Large intestine (tissue), 3 donors: ENCODE measurements at regions not wholly inside any gene's neighbourhood (a gene's known extent, or its start where the extent isn't known, plus 50 kb on each side); places are given as distances from the start of the nearest gene placed in this dataset.

Experiments used
- DNase-seq, 2 donors: peaks; one replicate each; pipeline versions ENCODE4 v3.0.0 to v3.0.0-alpha.2; 2013
- H3K27ac ChIP-seq: one replicate; pipeline ENCODE4 v1.5.1; 2013; ENCODE audit warnings: low read length
- H3K27me3 ChIP-seq: 2 replicates; pipeline ENCODE4 v1.6.1; 2013; ENCODE audit warnings: low read length; ENCODE audit not compliant: control insufficient read depth, insufficient read depth
- H3K36me3 ChIP-seq: 2 replicates; pipeline ENCODE4 v1.6.1; 2013; ENCODE audit warnings: low read length; ENCODE audit not compliant: control insufficient read depth, insufficient read depth
- H3K4me1 ChIP-seq: one replicate; pipeline ENCODE4 v1.6.1; 2013; ENCODE audit warnings: low read length; ENCODE audit not compliant: control insufficient read depth, insufficient read depth
- H3K4me3 ChIP-seq: one replicate; pipeline ENCODE4 v1.5.1; 2013; ENCODE audit warnings: low read length
- H3K9me3 ChIP-seq: one replicate; pipeline ENCODE4 v1.6.1; 2013; ENCODE audit warnings: mild to moderate bottlenecking, low read depth, low read length, moderate library complexity; ENCODE audit not compliant: control insufficient read depth
- WGBS: methylation state at CpG from one replicate; pipeline ENCODE4 v1.1.5; 2013; ENCODE audit warnings: low lambda C conversion rate; ENCODE audit not compliant: insufficient coverage; 5-methylcytosine and 5-hydroxymethylcytosine counted together

GRCh38 chr4:64559571-64559970, 150.3 kb upstream of the TECRL start:
- no peaks in the 10 kb centered on the region for H3K9me3 ChIP-seq
- WGBS: 90% methylated on average over 2 of the region's 4 CpGs
- H3K4me3 ChIP-seq: no peak overlapping the region
- DNase-seq: no peak
- no peaks in the 10 kb centered on the region for H3K27me3 ChIP-seq
- H3K27ac ChIP-seq: no peak overlapping the region
- no peaks in the 10 kb centered on the region for H3K4me1 ChIP-seq
- H3K36me3 ChIP-seq: no peaks in the 10 kb centered on the region

- H3K27me3 ChIP-seq: no peaks in the 10 kb centered on the region
- no peak overlapping the region for H3K4me3 ChIP-seq
- H3K9me3 ChIP-seq: no peaks in the 10 kb centered on the region
- no peak overlapping the region for H3K27ac ChIP-seq
- DNase-seq: no peak
- H3K4me1 ChIP-seq: no peaks in the 10 kb centered on the region
- no peaks in the 10 kb centered on the region for H3K36me3 ChIP-seq
Measured at GRCh38 chr4:64551125-64551524, 141.9 kb upstream of the TECRL start.

GRCh38 chr4:64545593-64545992, 136.3 kb upstream of the TECRL start:
- H3K27me3 ChIP-seq: no peaks in the 10 kb centered on the region
- no peaks in the 10 kb centered on the region for H3K9me3 ChIP-seq
- DNase-seq: no peak
- no CpG with 5 or more reads among the region's 15 CpGs for WGBS
- no peak overlapping the region for H3K4me3 ChIP-seq
- no peak overlapping the region for H3K27ac ChIP-seq
- H3K36me3 ChIP-seq: no peaks in the 10 kb centered on the region
- no peaks in the 10 kb centered on the region for H3K4me1 ChIP-seq

- 10% methylated on average over 3 of the region's 4 CpGs for WGBS
- no peaks in the 10 kb centered on the region for H3K4me1 ChIP-seq
- H3K36me3 ChIP-seq: no peaks in the 10 kb centered on the region
- no peaks in the 10 kb centered on the region for H3K9me3 ChIP-seq
- DNase-seq: peak; percentile 16 to 22
- no peak overlapping the region for H3K4me3 ChIP-seq
- H3K27me3 ChIP-seq: no peaks in the 10 kb centered on the region
- no peak overlapping the region for H3K27ac ChIP-seq
Measured at GRCh38 chr4:64539234-64539849, 130.1 kb upstream of the TECRL start.

GRCh38 chr4:64538219-64538618, 129.0 kb upstream of the TECRL start:
- Histone ChIP-seq H3K27me3 (no peaks in the 10 kb centered on the region), H3K27ac (no peak overlapping the region), H3K36me3 (no peaks in the 10 kb centered on the region), H3K4me3 (no peak overlapping the region), H3K9me3 (no peaks in the 10 kb centered on the region), H3K4me1 (no peaks in the 10 kb centered on the region)
- no peak for DNase-seq
- 83% methylated on average over 2 of the region's 8 CpGs for WGBS

- Histone ChIP-seq H3K27ac (no peak overlapping the region), H3K4me1 (no peaks in the 10 kb centered on the region), H3K36me3 (no peaks in the 10 kb centered on the region), H3K9me3 (no peaks in the 10 kb centered on the region), H3K4me3 (no peak overlapping the region), H3K27me3 (no peaks in the 10 kb centered on the region)
- DNase-seq: no peak
- 93% methylated on average over 2 of the region's 3 CpGs for WGBS
Measured at GRCh38 chr4:64533637-64534036, 124.4 kb upstream of the TECRL start.

GRCh38 chr4:64533159-64533558, 123.9 kb upstream of the TECRL start:
- Histone ChIP-seq H3K4me3 (no peak overlapping the region), H3K27ac (no peak overlapping the region), H3K36me3 (no peaks in the 10 kb centered on the region), H3K4me1 (no peaks in the 10 kb centered on the region), H3K27me3 (no peaks in the 10 kb centered on the region), H3K9me3 (no peaks in the 10 kb centered on the region)
- no peak for DNase-seq
- WGBS: no CpG with 5 or more reads among the region's 2 CpGs

GRCh38 chr4:64520421-64520820, 111.2 kb upstream of the TECRL start:
- no peaks in the 10 kb centered on the region for H3K36me3 ChIP-seq
- no peak overlapping the region for H3K4me3 ChIP-seq
- H3K4me1 ChIP-seq: no peaks in the 10 kb centered on the region
- DNase-seq: no peak
- no peak overlapping the region for H3K27ac ChIP-seq
- no peaks in the 10 kb centered on the region for H3K27me3 ChIP-seq
- no peaks in the 10 kb centered on the region for H3K9me3 ChIP-seq
- no CpG with 5 or more reads among the region's 2 CpGs for WGBS

GRCh38 chr4:64518600-64518999, 109.3 kb upstream of the TECRL start:
- DNase-seq: no peak
- no peak overlapping the region for H3K27ac ChIP-seq
- no peaks in the 10 kb centered on the region for H3K9me3 ChIP-seq
- H3K27me3 ChIP-seq: no peaks in the 10 kb centered on the region
- WGBS: 100% methylated on average over 3 of the region's 3 CpGs
- no peak overlapping the region for H3K4me3 ChIP-seq
- no peaks in the 10 kb centered on the region for H3K4me1 ChIP-seq
- no peaks in the 10 kb centered on the region for H3K36me3 ChIP-seq

- no peak overlapping the region for H3K27ac ChIP-seq
- no peaks in the 10 kb centered on the region for H3K27me3 ChIP-seq
- no peak for DNase-seq
- H3K4me3 ChIP-seq: no peak overlapping the region
- no peaks in the 10 kb centered on the region for H3K4me1 ChIP-seq
- 78% methylated on average over 1 of the region's 1 CpG for WGBS
- no peaks in the 10 kb centered on the region for H3K36me3 ChIP-seq
- H3K9me3 ChIP-seq: no peaks in the 10 kb centered on the region
Measured at GRCh38 chr4:64516176-64516575, 106.9 kb upstream of the TECRL start.

GRCh38 chr4:64508089-64508488, 98.8 kb upstream of the TECRL start:
- Histone ChIP-seq H3K4me3 (no peak overlapping the region), H3K9me3 (no peaks in the 10 kb centered on the region), H3K27me3 (no peaks in the 10 kb centered on the region), H3K36me3 (no peaks in the 10 kb centered on the region), H3K4me1 (no peaks in the 10 kb centered on the region), H3K27ac (no peak overlapping the region)
- DNase-seq: no peak
